PC-3 (cell line): ENCODE measurements at regions not wholly inside any gene's neighbourhood (a gene's known extent, or its start where the extent isn't known, plus 50 kb on each side); places are given as distances from the start of the nearest gene placed in this dataset.

Experiments used
- ATAC-seq: fragments of 200-7000 bp; cut with Tn5 transposase; 2 replicates; pipeline ENCODE4 v1.9.1; 2020; ENCODE audit warnings: mild to moderate bottlenecking, moderate library complexity
- BruUV-seq: library from RNA; stranded (reverse); fragments of 400-500 nt; replicated peaks from 2 replicates; lab custom pipeline; 2021; lab: Mats Ljungman, UMichigan
- CTCF ChIA-PET: fragments of 300-600 bp; sonication (Branson Sonifier 250); formaldehyde crosslinking; loops from one replicate; lab custom pipeline; 2022; ENCODE audit warnings: antibody characterized with exemption; lab: Charles Lee
- POLR2A ChIA-PET: fragments of 300-600 bp; sonication (Branson Sonifier 250); formaldehyde crosslinking; loops from one replicate; lab custom pipeline; 2022; ENCODE audit warnings: antibody characterized with exemption; ENCODE audit not compliant: unreplicated experiment; lab: Charles Lee
- DNase-seq: peaks from one replicate; pipeline ENCODE4 v3.0.0-alpha.2; 2015
- H2AFZ ChIP-seq: fragments of 300-600 bp; sonication (generic); 2 replicates; pipeline ENCODE4 v1.6.0; 2016; ENCODE audit warnings: antibody characterized with exemption, low read length
- H3F3A ChIP-seq: fragments of 300-600 bp; sonication (generic); one replicate; pipeline ENCODE4 v1.6.0; 2017; ENCODE audit warnings: antibody characterized with exemption, low read length, control low read depth, mild to moderate bottlenecking; ENCODE audit not compliant: unreplicated experiment
- H3K27ac ChIP-seq: fragments of 300-600 bp; sonication (generic); 2 replicates; pipeline ENCODE4 v1.5.1; 2016; ENCODE audit warnings: mild to moderate bottlenecking, low read length
- H3K27me3 ChIP-seq: fragments of 300-600 bp; sonication (generic); 2 replicates; pipeline ENCODE4 v1.6.1; 2016; ENCODE audit warnings: low read length, mixed read lengths
- H3K36me3 ChIP-seq: fragments of 300-600 bp; sonication (generic); 2 replicates; pipeline ENCODE4 v1.6.1; 2016; ENCODE audit warnings: low read depth, mixed run types, low read length, mixed read lengths
- H3K4me1 ChIP-seq: fragments of 300-600 bp; sonication (generic); 2 replicates; pipeline ENCODE4 v1.5.1; 2016; ENCODE audit warnings: low read length; ENCODE audit not compliant: insufficient read depth
- H3K4me2 ChIP-seq: fragments of 300-600 bp; sonication (generic); 2 replicates; pipeline ENCODE4 v1.6.0; 2016; ENCODE audit warnings: low read length
- H3K4me3 ChIP-seq: fragments of 300-600 bp; sonication (generic); 2 replicates; pipeline ENCODE4 v1.5.1; 2016; ENCODE audit warnings: mild to moderate bottlenecking, low read length, mixed read lengths
- H3K79me2 ChIP-seq: fragments of 300-600 bp; sonication (generic); 2 replicates; pipeline ENCODE4 v1.6.1; 2017; ENCODE audit warnings: low read length, mixed read lengths
- H3K9ac ChIP-seq: fragments of 300-600 bp; sonication (generic); 2 replicates; pipeline ENCODE4 v1.6.0; 2016; ENCODE audit warnings: mild to moderate bottlenecking, low read length
- H3K9me2 ChIP-seq: fragments of 300-600 bp; sonication (generic); replicated peaks from 2 replicates; pipeline ENCODE4 v1.6.1; 2016; ENCODE audit warnings: mixed run types, low read length, mixed read lengths
- H3K9me3 ChIP-seq: fragments of 300-600 bp; sonication (generic); 2 replicates; pipeline ENCODE4 v1.6.1; 2016; ENCODE audit warnings: low read length, mixed read lengths
- H4K20me1 ChIP-seq: fragments of 300-600 bp; sonication (generic); 2 replicates; pipeline ENCODE4 v1.6.1; 2016; ENCODE audit warnings: low read length, mixed read lengths
- EZH2 ChIP-seq: fragments of 300-600 bp; sonication (generic); IDR thresholded peaks from one replicate; pipeline ENCODE4 v1.6.1; 2017; ENCODE audit warnings: antibody characterized with exemption, mild to moderate bottlenecking, low read length; ENCODE audit not compliant: unreplicated experiment
- EZH2phosphoT487 ChIP-seq: fragments of 300-600 bp; sonication (generic); IDR thresholded peaks from 2 replicates; pipeline ENCODE4 v1.6.1; 2018; ENCODE audit warnings: mild to moderate bottlenecking, antibody characterized with exemption, low read length, borderline replicate concordance
- intact Hi-C: fragments of 100-400 bp; cut with micrococcal nuclease; formaldehyde crosslinking; loops from 2 replicates; pipeline ENCODE4 v1.9.0; 2023
- TF ChIP-seq, protein P1 (sequence below): fragments of 300-600 bp; sonication (generic); conservative IDR thresholded peaks from 2 replicates; pipeline ENCODE4 v1.5.1; 2017; ENCODE audit warnings: antibody characterized with exemption, low read depth, mild to moderate bottlenecking, low read length

- POLR2A ChIA-PET, result no interaction called here
These were observed 358.1 kb downstream of the CRPPA start for GRCh38 chr7:16063221-16063620.

DNA sequence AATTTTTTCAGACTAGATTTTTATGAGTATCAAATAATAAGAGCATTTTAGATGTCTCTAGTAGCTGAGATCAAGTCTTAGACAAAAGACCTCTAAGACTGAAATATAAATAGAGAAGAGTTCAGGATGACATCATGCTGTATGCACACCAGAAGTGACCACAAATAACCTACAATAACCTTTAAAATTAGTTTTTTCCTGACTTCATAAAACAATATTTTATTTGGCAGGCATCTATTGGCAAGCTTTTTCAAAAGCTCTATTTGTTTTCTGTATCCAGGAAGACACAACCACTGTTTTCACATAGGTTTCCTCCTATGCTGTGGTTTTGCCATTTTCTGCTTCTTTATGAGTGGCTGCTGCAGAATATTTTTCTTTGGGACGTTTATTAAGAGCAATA, 359.1 kb downstream of the CRPPA start:
- no peak overlapping the region for H2AFZ ChIP-seq
- H3K4me3 ChIP-seq, result no peak overlapping the region
- CTCF ChIA-PET, result interaction anchor here (0.5 to 0.9 kb wide), 3 partner anchors 140 to 341 kb away, joined by 3 to 9 read pairs (median 3); no protein-coding TSS in a partner anchor
- POLR2A ChIA-PET, result no interaction called here
- no peaks in the 10 kb centered on the region for H3F3A ChIP-seq
- H3K4me2 ChIP-seq, result 0 out of 2 replicates have a peak overlapping the region, but pooled peaks have one; percentile 6
- H3K36me3 ChIP-seq, result no peaks in the 10 kb centered on the region
- no peaks in the 10 kb centered on the region for H3K9me3 ChIP-seq
- intact Hi-C loops, result loop anchor here (1.0 kb wide), 1 partner anchor 140 kb away; no protein-coding TSS in a partner anchor
- ATAC-seq (peak; percentile 94), DNase-seq (peak; percentile 65)
- H3K9ac ChIP-seq, result no peak overlapping the region
- no peaks in the 10 kb centered on the region for H3K9me2 ChIP-seq
- H3K79me2 ChIP-seq, result no peaks in the 10 kb centered on the region
- TF ChIP-seq EZH2, result no peak
- TF ChIP-seq, protein P1, sequence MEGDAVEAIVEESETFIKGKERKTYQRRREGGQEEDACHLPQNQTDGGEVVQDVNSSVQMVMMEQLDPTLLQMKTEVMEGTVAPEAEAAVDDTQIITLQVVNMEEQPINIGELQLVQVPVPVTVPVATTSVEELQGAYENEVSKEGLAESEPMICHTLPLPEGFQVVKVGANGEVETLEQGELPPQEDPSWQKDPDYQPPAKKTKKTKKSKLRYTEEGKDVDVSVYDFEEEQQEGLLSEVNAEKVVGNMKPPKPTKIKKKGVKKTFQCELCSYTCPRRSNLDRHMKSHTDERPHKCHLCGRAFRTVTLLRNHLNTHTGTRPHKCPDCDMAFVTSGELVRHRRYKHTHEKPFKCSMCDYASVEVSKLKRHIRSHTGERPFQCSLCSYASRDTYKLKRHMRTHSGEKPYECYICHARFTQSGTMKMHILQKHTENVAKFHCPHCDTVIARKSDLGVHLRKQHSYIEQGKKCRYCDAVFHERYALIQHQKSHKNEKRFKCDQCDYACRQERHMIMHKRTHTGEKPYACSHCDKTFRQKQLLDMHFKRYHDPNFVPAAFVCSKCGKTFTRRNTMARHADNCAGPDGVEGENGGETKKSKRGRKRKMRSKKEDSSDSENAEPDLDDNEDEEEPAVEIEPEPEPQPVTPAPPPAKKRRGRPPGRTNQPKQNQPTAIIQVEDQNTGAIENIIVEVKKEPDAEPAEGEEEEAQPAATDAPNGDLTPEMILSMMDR, result no peak
- no peak for TF ChIP-seq EZH2phosphoT487
- 0 out of 2 replicates have a peak, but pooled peaks cover 10% of the 10 kb centered on the region for H3K27me3 ChIP-seq
- peaks cover 14% of the 10 kb centered on the region; the same call in 1 of the 2 replicates for H3K4me1 ChIP-seq
- no peak overlapping the region for H3K27ac ChIP-seq
- no TSS peak for BruUV-seq
- H4K20me1 ChIP-seq, result no peaks in the 10 kb centered on the region

More at GRCh38 chr7:16063221-16063620, 358.1 kb downstream of the CRPPA start:
- Histone ChIP-seq H3K79me2 (no peaks in the 10 kb centered on the region), H3K9ac (no peak overlapping the region), H2AFZ (no peak overlapping the region), H3K36me3 (no peaks in the 10 kb centered on the region), H3K27ac (no peak overlapping the region), H4K20me1 (no peaks in the 10 kb centered on the region), H3K9me3 (no peaks in the 10 kb centered on the region), H3K27me3 (0 out of 2 replicates have a peak, but pooled peaks cover 10% of the 10 kb centered on the region), H3F3A (no peaks in the 10 kb centered on the region), H3K4me1 (peaks cover 15% of the 10 kb centered on the region; the same call in 1 of the 2 replicates), H3K9me2 (no peaks in the 10 kb centered on the region), H3K4me3 (no peak overlapping the region), H3K4me2 (no peak overlapping the region)
- BruUV-seq, result no TSS peak
- ATAC-seq (no peak), DNase-seq (no peak)
- intact Hi-C loops, result no loop called here
- CTCF ChIA-PET, result no interaction called here
- no peak for TF ChIP-seq EZH2phosphoT487
- TF ChIP-seq EZH2, result no peak
- TF ChIP-seq, protein P1, result no peak

GRCh38 chr7:16061630-16062029, 359.7 kb downstream of the CRPPA start:
- Histone ChIP-seq H3K9ac (no peak overlapping the region), H3K9me2 (no peaks in the 10 kb centered on the region), H3K27ac (no peak overlapping the region), H3K36me3 (no peaks in the 10 kb centered on the region), H2AFZ (no peak overlapping the region), H3K9me3 (no peaks in the 10 kb centered on the region), H3F3A (no peaks in the 10 kb centered on the region), H4K20me1 (no peaks in the 10 kb centered on the region), H3K79me2 (no peaks in the 10 kb centered on the region), H3K4me1 (peaks cover 9% of the 10 kb centered on the region; the same call in 1 of the 2 replicates), H3K4me3 (no peak overlapping the region), H3K4me2 (no peak overlapping the region), H3K27me3 (0 out of 2 replicates have a peak, but pooled peaks cover 10% of the 10 kb centered on the region)
- intact Hi-C loops, result loop anchor here (1.0 kb wide), 1 partner anchor 139 kb away; no protein-coding TSS in a partner anchor
- ATAC-seq (no peak), DNase-seq (no peak)
- ChIA-PET POLR2A (no interaction called here), CTCF (interaction anchor here (0.5 kb wide), 1 partner anchor 171 kb away, joined by 9 read pairs; no protein-coding TSS in a partner anchor)
- BruUV-seq, result no TSS peak
- no peak for TF ChIP-seq EZH2
- TF ChIP-seq, protein P1, result no peak
- no peak for TF ChIP-seq EZH2phosphoT487
